Peyer's patch (tissue), 4 donors: ENCODE measurements at regions not wholly inside any gene's neighbourhood (a gene's known extent, or its start where the extent isn't known, plus 50 kb on each side); places are given as distances from the start of the nearest gene placed in this dataset.

Source experiments
- DNase-seq, 3 donors: peaks; one replicate each; pipeline ENCODE4 v3.0.0-alpha.2; 2017 to 2019
- H3K27ac ChIP-seq, 4 donors: fragments of 200-600 bp; sonication (generic); one replicate each; pipeline ENCODE4 v1.5.1; 2016 to 2019
- H3K27me3 ChIP-seq, 2 donors: fragments of 200-600 bp; sonication (generic); one replicate each; pipeline ENCODE4 v1.5.1; 2019
- H3K36me3 ChIP-seq, 3 donors: fragments of 200-600 bp; sonication (generic); one replicate each; pipeline ENCODE4 v1.5.1; 2016 to 2019
- H3K4me1 ChIP-seq, 4 donors: fragments of 200-600 bp; sonication (generic); one replicate each; pipeline ENCODE4 v1.5.1; 2016 to 2019
- H3K4me3 ChIP-seq, 4 donors: fragments of 200-600 bp; sonication (generic); 1 replicate in 3 of 4; 2 replicates in 1 of 4; pipeline ENCODE4 v1.5.1; 2016 to 2019; ENCODE audit warnings: mild to moderate bottlenecking in 1 of 4
- H3K9me3 ChIP-seq, 4 donors: fragments of 200-600 bp; sonication (generic); one replicate each; pipeline ENCODE4 v1.5.1; 2016 to 2019; ENCODE audit warnings: mild to moderate bottlenecking in 1 of 4
- CTCF ChIP-seq, 6 experiments: fragments of 450-650 bp in 4 of 6; fragments of 200-600 bp in 2 of 6; sonication (generic) in 1 of 6; IDR thresholded peaks; one replicate each; pipeline ENCODE4 v1.5.1; 2017 to 2019; ENCODE audit warnings: antibody characterized with exemption in 6 of 6, mild to moderate bottlenecking in 3 of 6, moderate library complexity in 1 of 6
- POLR2A ChIP-seq, 2 donors: fragments of 450-650 bp; IDR thresholded peaks; one replicate each; pipeline ENCODE4 v1.5.1; 2017; ENCODE audit warnings: antibody characterized with exemption in 2 of 2, mild to moderate bottlenecking in 2 of 2, moderate library complexity in 2 of 2

GRCh38 chr20:60877071-60877857, 374.8 kb upstream of the CDH4 start:
- no peak for DNase-seq
- TF ChIP-seq POLR2A (IDR thresholded peaks at IDR 0.05) (no peak), CTCF (IDR thresholded peaks at IDR 0.05) (no peak)
- Histone ChIP-seq H3K27me3 (no peaks in the 10 kb centered on the region), H3K9me3 (no peaks in the 10 kb centered on the region), H3K4me1 (no peaks in the 10 kb centered on the region), H3K4me3 (no peak overlapping the region), H3K27ac (no peak overlapping the region), H3K36me3 (no peaks in the 10 kb centered on the region)

GRCh38 chr20:60882836-60883235, 369.2 kb upstream of the CDH4 start:
- Histone ChIP-seq H3K27ac (no peak overlapping the region), H3K4me1 (no peaks in the 10 kb centered on the region), H3K36me3 (no peaks in the 10 kb centered on the region), H3K9me3 (no peaks in the 10 kb centered on the region), H3K27me3 (no peaks in the 10 kb centered on the region), H3K4me3 (no peak overlapping the region)
- DNase-seq = no peak
- TF ChIP-seq POLR2A (IDR thresholded peaks at IDR 0.05) (no peak), CTCF (IDR thresholded peaks at IDR 0.05) (no peak)

GRCh38 chr20:60883496-60883895, 368.6 kb upstream of the CDH4 start:
- Histone ChIP-seq H3K4me3 (no peak overlapping the region), H3K9me3 (no peaks in the 10 kb centered on the region), H3K27me3 (no peaks in the 10 kb centered on the region), H3K27ac (no peak overlapping the region), H3K36me3 (no peaks in the 10 kb centered on the region), H3K4me1 (no peaks in the 10 kb centered on the region)
- TF ChIP-seq POLR2A (IDR thresholded peaks at IDR 0.05) (no peak), CTCF (IDR thresholded peaks at IDR 0.05) (no peak)
- no peak for DNase-seq

- no peaks in the 10 kb centered on the region for H3K27me3 ChIP-seq
- no peak for DNase-seq
- no peaks in the 10 kb centered on the region for H3K9me3 ChIP-seq
- H3K4me1 ChIP-seq = no peaks in the 10 kb centered on the region
- H3K4me3 ChIP-seq = no peak overlapping the region
- TF ChIP-seq POLR2A (IDR thresholded peaks at IDR 0.05) (no peak), CTCF (IDR thresholded peaks at IDR 0.05) (no peak)
- H3K36me3 ChIP-seq = no peaks in the 10 kb centered on the region
- no peak overlapping the region for H3K27ac ChIP-seq
Observed at GRCh38 chr20:60884277-60884676, 367.8 kb upstream of the CDH4 start.

- TF ChIP-seq POLR2A (IDR thresholded peaks at IDR 0.05) = no peak
- TF ChIP-seq CTCF (IDR thresholded peaks at IDR 0.05) = no peak
- H3K27ac ChIP-seq = no peak overlapping the region
- no peaks in the 10 kb centered on the region for H3K4me1 ChIP-seq
- no peaks in the 10 kb centered on the region for H3K27me3 ChIP-seq
- H3K4me3 ChIP-seq = no peak overlapping the region
- DNase-seq = no peak
- no peaks in the 10 kb centered on the region for H3K9me3 ChIP-seq
- no peaks in the 10 kb centered on the region for H3K36me3 ChIP-seq
Observed at GRCh38 chr20:60888771-60889170, 363.3 kb upstream of the CDH4 start.
